ENCODE measurements at regions not wholly inside any gene's neighbourhood (a gene's known extent, or its start where the extent isn't known, plus 50 kb on each side); places are given as distances from the start of the nearest gene placed in this dataset.
"Not testable (repeated sequence)": the region's sequence is repeated elsewhere in the genome, so short reads cannot be mapped to it uniquely, and the experiment has no call there.

DNA sequence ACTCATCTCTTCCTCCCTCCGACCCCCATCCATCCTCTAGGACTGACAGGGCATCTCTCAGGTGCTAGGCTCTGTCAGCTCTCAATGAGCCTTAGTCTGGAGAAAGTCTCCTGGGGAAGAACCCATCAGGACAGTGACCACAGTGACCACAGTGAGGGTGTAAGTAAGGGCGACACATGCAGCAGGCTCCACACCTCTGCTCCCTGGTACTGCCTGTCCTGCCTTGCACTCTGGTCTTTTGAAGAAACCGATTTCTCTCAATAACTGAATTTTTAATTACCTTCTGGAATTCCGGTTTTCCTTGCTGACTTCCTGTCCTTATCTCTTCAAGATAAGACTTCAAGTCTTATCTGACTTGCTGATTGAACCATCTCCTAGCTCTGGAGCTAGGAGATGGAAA, 190.2 kb downstream of the ACTR3B start:
- DNase-seq, result no peak

DNA sequence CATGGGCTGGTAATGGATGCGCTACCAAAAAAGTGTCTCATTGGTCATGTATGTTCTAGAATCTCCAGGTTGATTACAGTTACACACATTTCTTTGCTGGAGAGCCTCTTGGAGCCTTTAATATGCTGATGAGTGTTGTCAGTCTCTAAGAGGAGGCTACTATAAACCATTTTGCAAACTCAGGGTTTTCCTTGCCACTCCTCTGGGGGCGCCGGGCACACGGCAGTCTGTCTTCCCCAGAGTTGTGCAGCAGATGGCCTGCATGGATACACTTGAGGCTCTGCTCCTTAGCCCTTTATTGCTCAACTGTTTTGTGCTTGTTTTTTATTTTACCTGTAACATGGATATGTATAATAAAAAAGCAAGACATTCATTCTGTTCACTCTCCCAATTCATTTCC, 196.5 kb downstream of the ACTR3B start:
- no peak for DNase-seq

DNA sequence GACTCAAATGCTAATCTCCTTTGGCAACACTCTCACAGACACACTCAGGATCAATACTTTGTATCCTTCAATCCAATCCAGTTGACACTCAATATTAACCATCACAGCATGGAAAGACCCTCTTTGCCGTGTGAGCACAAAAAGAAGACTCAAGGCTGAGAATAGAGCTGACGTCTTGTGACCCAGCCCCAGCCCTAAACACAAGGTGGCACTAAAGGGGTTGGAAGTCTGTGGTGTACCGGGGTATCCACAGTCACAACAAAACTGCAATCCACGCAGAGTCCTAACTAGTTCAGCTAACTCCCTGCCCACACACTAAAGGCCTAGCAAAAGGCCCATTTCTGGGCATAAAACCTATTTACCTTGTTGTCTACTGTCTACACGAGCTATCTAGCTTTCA, 200.1 kb downstream of the ACTR3B start:
- no peak for DNase-seq

DNA sequence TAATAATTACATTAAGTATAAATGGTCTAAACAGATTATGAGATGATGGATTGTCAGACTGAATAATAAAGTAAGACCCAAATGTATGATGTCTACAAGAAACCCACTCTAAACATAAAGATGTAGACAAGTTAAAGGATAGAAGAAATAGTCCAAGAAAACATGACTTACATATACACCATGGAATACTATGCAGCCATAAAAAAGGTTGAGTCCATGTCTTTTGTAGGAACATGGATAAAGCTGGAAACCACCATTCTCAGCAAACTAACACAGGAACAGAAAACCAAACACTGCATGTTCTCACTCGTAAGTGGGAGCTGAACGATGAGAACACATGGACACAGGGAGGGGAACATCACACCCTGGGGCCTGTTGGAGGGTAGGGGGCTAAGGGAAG, 202.2 kb downstream of the ACTR3B start:
- DNase-seq, result not testable (repeated sequence)

DNA sequence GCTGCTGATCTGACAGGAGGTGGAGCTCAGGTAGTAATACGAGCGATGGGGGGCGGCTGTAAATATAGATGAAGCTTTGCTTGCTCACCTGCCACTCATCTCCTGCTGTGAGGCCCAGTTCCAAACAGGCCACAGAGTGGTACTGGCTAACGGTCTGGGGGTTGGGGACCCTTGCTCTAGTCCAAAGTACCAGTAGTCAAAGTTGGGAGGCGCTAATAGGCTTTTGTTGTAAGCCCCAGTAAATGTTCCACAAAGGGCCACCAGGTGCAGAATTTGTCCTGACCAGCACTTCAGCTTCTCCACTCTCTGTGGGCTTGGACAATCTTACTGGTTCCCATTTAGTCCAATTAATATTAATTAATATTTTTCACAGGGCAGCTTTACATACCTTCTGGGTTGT, 206.6 kb downstream of the ACTR3B start:
- DNase-seq, result no peak

DNA sequence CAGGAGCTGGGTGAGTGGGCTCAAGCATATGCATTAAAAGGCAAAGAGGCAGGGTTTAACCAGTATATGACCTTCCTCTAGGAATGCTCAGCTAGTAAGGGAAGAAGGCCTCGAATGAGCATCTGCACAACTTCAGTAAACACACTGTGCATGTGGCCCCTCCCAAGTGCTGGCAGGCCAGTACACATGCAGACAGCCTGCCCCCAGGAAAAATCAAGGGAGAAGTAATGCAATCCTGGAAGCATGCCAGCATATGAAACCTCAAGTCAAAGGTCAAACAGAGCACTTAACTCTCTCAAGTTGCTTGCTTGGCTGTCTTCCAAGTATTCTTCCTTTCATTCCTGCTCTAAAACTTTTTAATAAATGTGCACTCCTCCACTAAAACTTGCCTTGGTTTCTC, 208.4 kb downstream of the ACTR3B start:
- DNase-seq, result no peak

DNA sequence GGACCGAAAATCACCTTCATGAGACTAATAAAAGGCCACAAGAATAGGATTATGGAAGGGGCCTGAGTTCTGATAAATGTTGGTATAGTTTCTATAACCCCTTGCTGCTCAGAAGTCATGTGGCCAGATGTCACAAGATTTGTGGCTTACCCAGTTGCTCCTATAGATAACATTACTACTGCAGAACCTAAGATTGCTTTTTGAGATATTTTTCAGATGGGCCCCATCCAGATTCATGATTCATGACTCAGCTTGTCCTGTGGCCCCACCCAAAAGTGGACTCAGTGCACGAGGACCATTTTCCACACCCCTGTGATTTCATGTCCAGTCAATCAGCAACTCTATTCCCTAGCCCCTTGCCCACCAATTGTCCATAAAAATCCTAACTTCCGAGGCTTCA, 209.0 kb downstream of the ACTR3B start:
- DNase-seq, result no peak

DNA sequence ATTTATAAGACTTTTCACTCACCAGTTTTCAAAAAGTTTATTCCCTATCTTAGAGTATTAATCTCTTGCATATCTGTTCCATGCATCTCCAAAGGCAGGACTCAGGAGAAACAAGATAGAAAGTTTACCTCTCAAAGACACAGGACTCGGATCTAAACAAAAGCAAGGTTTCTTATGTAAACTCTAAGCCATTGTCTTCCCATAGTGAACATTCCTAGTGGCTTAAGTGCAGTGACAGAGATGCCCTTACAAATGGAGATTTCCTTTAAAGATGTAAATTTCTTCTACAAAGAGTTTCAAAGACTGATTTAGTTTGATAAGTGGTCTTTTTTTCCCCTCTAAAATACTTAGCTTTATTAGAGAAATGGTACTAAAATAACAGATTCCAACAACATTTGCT, 209.8 kb downstream of the ACTR3B start:
- no peak for DNase-seq

DNA sequence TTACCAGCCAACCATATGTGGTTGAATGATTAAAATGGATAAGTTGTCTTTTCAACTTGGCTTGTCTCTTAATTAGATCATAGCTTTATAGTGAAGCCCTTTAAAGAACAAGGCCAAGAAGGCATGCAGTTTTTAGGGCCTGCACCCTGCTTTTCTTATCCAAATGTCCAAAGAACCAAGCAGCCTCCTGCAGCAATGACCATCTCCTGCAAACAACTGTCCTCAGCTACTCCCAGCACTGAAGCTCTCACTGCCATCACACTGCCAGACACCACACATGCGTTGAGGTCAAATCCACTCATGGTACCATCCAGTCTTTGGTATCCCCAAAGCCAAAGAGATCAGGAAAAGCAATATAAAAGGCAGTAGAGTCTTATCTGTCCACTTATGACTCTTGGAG, 210.3 kb downstream of the ACTR3B start:
- DNase-seq, result no peak

DNA sequence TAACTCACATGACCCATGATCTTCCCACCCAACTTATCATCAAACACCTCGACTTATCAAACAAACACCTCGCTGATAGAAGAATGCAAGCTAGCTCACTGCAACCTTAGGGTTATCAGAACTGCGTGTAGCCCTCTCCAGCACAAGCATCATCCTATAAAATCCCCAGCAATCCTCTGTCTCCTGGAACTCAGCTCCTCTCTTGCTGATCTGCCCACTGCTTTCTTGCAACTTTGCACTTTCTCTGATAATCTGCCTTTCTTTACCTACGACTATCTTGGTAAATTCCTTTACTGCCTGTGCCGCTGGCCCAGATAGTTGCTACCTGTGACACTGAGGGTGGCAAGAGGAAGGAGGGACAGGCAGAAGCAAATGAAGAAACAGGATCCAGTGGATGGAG, 210.9 kb downstream of the ACTR3B start:
- no peak for DNase-seq

DNA sequence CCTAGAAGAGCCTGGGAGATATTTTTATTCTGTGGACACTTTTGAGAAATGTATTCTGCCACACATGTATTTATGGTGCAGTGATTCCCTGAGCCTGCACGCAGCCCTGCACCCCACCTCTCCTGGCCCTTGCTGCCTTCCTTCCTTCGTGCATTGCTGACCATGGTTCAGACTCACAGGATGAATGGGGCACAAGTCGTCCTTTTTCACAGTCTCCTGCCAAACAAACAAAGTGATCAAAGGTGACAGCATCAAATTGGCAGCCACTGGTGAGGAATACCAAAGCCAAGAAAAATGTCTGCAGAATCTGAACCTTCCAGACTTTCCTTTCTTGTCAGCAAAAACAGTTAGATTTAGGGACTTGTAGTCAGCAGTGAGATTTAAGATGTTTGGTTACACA, 215.0 kb downstream of the ACTR3B start:
- no peak for DNase-seq

DNA sequence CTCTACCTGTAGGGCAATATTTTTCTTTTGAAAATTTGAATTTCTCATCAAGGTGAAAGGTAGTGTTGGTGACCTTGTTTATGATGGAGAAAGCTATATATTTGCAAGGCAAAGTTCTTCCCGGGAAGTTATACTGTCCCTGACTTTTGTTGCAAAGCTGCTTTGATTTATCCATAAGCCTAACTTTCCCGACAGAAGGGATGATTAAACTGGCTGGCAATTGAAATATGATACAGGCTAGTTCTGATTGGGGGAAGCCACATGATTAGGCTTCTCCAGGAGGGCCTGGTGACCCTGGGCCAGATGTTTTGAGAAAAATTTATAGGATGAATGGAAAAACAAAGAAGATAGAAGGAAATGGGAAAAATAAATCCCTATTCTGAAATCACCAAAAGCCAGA, 215.5 kb downstream of the ACTR3B start:
- DNase-seq, result no peak

DNA sequence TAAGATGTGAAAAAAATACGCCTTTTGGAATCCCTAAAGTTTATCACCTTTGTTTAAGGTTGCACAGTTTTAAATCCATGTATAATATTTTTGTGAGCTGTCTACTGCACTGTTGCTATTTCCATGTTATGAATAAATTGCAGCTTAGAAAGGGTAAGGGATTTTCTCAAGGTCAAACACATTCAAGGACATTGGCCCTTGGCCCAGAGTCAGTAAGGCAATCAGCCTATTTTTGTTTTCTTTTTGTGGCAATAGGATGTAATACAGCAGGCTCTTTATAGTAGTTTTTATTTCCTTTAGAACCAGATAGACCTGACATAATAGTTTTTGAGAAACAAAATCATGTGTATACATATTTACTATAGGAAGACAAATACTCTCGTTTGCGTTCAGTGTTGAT, 219.8 kb downstream of the ACTR3B start:
- DNase-seq, result no peak

DNA sequence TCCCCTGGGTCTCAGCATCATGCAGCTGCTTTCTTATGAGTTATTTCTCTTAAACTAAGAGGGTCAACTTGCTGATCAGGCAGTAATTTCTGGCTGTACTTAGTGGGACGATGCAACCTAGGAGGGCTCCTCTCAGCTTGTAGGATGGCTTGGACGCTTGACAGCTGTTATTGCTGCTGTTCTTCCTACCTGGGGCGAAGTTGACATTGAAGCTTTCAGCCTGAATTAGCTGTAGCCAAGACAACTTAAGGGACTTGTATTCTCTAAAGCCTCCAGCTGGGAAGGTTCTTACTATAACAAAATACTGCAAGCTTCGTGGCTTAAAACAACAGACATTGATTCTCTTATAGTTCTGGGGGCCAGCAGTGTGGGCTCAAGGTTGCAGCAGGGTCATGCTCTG, 224.9 kb downstream of the ACTR3B start:
- DNase-seq, result no peak

DNA sequence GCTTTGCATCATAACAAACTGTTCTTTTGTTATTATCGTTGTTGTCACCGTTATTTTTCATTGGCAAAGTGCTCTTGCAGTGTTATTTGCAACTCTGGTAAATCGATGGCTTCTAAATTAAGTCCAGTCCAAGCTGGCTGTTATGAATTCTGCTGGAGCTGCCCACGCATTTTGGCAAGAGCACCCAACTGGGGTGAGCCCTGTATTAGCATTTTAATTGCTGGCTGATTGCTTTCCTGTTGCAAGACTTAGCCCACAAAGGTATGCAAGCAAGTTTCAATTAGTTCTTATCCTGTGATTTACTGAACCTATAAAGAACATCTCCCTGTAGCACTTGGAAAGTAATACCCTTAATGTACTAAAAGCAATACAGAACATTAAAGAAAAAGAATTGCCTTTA, 226.8 kb downstream of the ACTR3B start:
- DNase-seq, result no peak

DNA sequence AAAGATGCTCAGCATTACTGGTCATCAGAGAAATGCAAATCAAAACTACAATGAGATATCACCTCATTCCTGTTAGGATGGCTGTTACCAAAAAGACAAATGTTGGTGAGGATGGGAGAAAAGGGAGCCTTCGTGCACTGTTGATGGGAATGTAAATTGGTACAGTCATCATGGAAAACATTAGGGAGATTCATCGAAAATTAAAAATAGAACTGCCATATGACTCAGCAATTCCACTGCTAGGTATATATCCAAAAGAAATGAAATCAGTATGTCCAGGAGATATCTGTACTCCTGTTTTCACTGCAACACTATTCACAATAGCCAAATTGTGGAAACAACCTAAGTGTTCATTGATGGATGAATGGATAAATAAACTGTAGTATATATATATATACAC, 228.1 kb downstream of the ACTR3B start:
- no peak for DNase-seq

DNA sequence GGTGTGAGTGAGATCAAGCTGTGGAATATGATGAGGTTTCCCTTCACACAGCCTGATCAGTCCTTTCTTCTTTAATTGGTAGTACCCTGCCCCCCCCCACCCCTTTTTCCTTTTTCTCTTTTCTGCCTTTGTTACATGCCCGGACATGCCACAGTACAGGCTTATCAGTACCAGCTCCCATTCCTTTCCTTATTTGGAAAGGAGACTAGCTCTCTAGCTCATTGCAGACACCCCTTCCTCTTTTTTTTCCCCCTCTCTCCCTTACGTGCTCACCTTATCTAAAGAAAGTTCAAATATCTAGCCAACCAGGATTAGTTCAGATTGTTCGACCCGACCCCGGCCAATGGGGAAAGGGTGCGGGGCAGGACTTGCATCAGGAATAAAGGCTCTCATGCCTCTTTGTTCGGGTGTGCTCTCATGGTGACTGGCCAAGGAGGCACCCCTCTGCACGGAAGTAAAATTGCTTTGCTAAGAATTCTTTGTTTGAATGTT, 230.4 kb downstream of the ACTR3B start:
- no peak for DNase-seq

DNA sequence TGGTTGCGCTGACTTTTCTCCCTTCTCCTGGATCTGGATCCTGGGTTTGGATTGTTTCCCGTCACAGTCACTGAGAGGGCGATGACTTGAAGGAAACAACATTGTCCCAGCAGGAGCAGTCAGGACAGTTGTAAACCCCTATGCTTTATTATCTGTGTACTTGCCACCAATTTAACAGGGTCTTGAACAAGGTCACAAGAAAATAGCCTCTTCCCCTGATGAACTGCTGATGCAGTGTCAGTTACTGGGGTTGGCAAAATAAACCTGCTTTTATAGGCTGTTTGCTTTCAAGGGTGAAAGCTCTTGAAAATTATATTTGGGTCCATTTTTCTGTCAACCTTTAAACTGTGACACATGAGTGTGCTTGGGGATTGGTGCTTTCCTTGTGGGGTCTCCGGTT, 238.9 kb downstream of the ACTR3B start:
- DNase-seq, result no peak

DNA sequence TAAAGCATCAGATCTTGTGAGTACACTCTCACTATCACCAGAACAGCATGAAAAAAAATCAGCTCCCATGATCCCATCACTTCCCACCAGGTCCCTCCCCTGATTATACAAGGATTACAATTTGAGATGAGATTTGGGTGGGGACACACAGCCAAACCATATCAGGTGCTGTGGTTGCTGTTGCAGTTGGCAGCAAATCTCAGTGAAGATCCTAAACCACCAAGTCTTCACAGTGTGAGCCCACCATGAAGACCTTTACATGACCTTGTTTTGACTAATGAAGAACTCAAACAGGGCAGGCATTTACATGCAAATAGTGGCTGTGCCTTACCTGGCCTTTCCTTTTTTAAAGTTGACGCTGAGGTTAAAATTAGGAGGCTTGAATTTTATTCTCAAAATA, 242.6 kb downstream of the ACTR3B start:
- no peak for DNase-seq

DNA sequence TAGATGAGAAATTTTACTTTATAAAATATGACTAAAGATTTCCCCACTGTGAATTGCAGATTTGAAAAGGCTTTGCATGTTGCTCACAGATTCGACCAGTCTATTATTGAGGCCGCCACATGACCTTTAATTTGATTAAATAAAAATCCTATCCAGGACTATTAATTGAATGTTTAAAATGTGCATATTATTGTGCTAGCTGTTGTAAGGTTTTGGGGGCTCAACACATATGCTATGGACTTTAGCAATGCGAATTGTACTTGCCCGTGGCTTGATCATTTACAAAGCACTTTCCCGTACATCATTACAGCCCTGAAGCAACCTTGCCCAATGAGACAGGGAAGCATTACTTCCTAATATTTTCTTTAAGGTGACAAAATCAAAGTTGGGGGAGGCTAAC, 243.0 kb downstream of the ACTR3B start:
- DNase-seq, result no peak

DNA sequence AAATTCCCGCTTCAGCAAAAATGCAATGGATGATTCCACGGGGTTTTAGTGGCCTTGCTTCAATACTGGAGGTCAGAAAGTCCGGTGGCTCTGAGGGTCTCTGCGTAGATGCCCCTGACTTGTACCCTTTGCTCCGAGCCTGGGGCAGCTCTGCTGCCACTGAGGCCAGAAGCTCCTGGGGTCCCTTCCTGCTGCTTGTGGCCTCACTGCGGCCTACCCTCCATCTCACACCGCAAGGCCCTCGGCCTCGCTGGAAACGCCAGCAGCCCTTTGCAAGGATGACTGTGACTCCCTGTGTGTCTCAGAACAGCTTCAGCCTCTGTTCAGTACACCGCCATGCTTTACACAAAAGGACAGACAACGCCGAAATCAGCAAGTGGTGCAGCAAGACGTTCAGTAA, 244.8 kb downstream of the ACTR3B start:
- DNase-seq, result no peak

DNA sequence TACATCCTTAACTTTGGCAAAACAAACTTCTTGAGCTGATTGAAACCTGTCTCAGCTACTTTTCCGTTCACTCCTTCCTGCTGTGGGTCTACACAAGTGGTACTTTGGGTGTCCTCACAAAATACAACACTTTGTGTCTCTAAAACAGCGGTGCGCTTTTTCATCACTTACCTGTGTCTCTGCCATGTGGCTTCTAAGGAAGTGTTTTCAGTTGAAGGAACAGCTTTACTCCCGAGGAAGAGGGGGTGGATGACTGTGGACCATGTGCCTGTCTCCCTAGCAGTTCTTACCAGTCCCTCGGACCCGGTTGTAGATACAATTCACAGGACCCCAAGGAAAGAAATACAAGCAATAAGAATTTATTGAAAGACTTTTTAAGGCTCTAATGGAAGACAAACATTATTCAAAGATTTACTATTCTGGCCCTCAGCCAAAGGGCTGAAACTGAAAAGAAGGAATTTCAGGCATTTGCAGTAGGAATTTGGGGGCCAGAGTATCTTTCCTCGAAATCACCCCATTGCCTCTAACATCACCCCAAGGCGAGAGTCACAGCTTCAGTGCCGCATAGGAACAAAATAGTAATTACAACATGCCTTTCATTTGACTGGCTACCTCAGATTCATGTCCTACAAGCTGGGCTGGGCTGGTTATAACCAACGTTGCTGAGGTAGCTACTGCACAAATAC, 246.3 kb downstream of the ACTR3B start:
- no peak for DNase-seq

DNA sequence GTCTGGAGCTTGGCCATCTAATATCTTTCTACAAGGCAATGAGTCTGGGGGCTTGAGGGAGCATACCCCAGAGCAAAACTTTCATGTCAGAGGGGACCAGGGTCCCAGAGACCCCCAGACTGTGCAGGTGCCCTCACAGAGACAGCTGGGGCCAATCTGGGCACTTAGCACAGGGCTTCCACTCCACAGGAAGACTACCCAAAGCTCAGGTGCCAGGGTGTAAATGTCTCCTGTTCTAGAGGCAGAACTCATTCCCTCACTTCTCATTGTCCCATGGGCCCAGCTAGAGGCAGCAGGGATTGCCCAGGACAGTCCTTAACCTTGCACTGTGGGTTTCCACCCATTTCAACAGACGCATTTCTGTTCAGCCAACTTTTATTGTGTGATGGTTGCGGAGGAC, 246.9 kb downstream of the ACTR3B start:
- no peak for DNase-seq

DNA sequence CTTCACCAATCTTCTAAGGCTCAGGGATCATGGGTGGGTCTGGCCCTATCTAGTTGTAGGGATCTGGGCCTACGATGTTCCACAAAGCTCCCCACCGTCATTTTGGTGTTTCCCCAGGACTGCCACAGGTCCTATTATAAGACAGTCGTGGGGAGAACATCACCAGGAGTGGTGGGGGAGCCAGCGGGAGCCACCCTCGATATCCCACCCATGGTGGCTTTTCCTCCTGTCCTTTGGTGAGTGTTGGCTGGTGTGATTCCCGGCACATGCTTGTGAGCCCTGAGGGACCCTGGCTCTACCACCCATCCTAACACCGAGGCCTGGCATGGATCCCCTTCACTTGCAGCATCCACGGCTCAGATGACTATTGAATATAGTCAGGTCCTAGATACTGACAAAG, 247.4 kb downstream of the ACTR3B start:
- DNase-seq, result no peak

DNA sequence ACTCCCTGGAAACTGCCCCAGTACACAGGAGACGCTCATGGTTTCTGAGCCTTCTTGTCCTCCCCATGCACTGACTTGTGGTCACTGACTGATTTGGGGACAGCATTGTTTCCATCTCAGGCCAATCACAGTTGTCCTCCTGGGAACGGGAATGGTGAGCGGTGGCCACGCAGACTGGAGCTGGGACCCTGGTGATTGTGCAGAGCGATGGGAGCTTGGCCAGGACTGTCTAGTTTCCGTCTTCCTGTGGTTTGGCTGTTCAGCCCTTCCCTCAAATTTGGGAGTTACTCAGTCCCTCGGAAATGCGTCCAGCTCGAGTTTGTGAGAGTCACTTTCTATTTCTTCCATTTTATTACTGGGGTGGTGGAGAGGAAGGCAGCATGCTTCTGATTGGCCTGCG, 250.9 kb downstream of the ACTR3B start:
- no peak for DNase-seq

DNA sequence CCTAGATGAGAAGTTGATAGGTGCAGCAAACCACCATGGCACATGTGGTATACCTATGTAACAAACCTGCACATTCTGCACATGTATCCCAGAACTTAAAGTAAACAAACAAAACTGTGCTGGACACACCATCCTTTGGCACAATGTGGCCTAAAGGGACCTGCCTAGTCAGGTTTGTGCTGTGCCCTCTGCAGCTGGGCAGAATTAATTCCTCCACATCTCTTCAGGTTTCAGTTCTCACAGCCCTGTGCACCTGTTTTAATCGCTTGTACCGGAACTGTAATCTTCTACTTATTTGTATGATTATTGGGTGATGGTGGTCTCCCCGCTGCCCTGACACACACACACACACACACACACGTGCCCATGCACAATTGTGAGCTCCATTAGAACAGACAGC, 252.7 kb downstream of the ACTR3B start:
- DNase-seq, result no peak

All from NCI-H774 (cell line).